ENCODE measurements at regions not wholly inside any gene's neighbourhood (a gene's known extent, or its start where the extent isn't known, plus 50 kb on each side); places are given as distances from the start of the nearest gene placed in this dataset.

GRCh38 chr2:228615496-228615895 is 434.0 kb upstream of the SPHKAP start:
- TF ChIP-seq, protein P1, sequence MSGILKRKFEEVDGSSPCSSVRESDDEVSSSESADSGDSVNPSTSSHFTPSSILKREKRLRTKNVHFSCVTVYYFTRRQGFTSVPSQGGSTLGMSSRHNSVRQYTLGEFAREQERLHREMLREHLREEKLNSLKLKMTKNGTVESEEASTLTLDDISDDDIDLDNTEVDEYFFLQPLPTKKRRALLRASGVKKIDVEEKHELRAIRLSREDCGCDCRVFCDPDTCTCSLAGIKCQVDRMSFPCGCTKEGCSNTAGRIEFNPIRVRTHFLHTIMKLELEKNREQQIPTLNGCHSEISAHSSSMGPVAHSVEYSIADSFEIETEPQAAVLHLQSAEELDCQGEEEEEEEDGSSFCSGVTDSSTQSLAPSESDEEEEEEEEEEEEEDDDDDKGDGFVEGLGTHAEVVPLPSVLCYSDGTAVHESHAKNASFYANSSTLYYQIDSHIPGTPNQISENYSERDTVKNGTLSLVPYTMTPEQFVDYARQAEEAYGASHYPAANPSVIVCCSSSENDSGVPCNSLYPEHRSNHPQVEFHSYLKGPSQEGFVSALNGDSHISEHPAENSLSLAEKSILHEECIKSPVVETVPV (CRISPR knock-in tag; IDR thresholded peaks at IDR 0.05): no peak
- TF ChIP-seq ZNF565 (CRISPR knock-in tag; conservative IDR thresholded peaks at IDR 0.05; ENCODE audit: low read depth) (no peak), ZFP30 (CRISPR knock-in tag; IDR thresholded peaks at IDR 0.05) (no peak), RARB (CRISPR knock-in tag; IDR thresholded peaks at IDR 0.05) (no peak), ZC3H10 (CRISPR knock-in tag; IDR thresholded peaks at IDR 0.05) (no peak), SNAI2 (CRISPR knock-in tag; IDR thresholded peaks at IDR 0.05) (no peak), ZNF70 (CRISPR knock-in tag; IDR thresholded peaks at IDR 0.05) (no peak)
- TF ChIP-seq, protein P2, sequence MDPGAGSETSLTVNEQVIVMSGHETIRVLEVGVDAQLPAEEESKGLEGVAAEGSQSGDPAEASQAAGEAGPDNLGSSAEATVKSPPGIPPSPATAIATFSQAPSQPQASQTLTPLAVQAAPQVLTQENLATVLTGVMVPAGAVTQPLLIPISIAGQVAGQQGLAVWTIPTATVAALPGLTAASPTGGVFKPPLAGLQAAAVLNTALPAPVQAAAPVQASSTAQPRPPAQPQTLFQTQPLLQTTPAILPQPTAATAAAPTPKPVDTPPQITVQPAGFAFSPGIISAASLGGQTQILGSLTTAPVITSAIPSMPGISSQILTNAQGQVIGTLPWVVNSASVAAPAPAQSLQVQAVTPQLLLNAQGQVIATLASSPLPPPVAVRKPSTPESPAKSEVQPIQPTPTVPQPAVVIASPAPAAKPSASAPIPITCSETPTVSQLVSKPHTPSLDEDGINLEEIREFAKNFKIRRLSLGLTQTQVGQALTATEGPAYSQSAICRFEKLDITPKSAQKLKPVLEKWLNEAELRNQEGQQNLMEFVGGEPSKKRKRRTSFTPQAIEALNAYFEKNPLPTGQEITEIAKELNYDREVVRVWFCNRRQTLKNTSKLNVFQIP (CRISPR knock-in tag; IDR thresholded peaks at IDR 0.05; ENCODE audit: borderline replicate concordance, low read depth): no peak
- TF ChIP-seq, protein P3, sequence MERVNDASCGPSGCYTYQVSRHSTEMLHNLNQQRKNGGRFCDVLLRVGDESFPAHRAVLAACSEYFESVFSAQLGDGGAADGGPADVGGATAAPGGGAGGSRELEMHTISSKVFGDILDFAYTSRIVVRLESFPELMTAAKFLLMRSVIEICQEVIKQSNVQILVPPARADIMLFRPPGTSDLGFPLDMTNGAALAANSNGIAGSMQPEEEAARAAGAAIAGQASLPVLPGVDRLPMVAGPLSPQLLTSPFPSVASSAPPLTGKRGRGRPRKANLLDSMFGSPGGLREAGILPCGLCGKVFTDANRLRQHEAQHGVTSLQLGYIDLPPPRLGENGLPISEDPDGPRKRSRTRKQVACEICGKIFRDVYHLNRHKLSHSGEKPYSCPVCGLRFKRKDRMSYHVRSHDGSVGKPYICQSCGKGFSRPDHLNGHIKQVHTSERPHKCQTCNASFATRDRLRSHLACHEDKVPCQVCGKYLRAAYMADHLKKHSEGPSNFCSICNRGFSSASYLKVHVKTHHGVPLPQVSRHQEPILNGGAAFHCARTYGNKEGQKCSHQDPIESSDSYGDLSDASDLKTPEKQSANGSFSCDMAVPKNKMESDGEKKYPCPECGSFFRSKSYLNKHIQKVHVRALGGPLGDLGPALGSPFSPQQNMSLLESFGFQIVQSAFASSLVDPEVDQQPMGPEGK (CRISPR knock-in tag; IDR thresholded peaks at IDR 0.05; ENCODE audit: borderline replicate concordance): no peak
- ATAC-seq: no peak

DNA sequence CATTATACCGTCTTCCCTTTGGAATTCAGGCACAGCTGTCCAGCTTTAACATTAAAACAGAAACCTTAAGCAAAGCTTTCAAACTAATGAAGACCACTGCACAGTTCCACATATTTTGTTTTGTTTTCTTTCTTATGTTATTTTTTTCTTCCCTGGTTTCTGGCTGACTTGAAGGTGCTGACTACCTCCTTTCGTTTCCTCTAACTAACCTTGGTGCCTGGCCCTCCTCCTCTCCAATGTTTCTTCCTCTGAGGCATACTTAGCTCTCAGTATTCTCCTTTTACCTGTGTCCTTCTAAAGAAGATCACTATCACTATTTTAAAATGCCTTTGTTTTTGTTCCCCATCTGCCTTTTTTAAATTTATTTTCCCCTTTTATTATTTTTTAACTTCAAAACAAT is 433.3 kb upstream of the SPHKAP start:
- ATAC-seq: no peak
- TF ChIP-seq ESRRG (CRISPR knock-in tag; IDR thresholded peaks at IDR 0.05): no peak
- TF ChIP-seq RARB (CRISPR knock-in tag; IDR thresholded peaks at IDR 0.05): no peak
- no peak for TF ChIP-seq ZNF565 (CRISPR knock-in tag; conservative IDR thresholded peaks at IDR 0.05; ENCODE audit: low read depth)
- no peak for TF ChIP-seq CSDC2 (CRISPR knock-in tag; IDR thresholded peaks at IDR 0.05)
- TF ChIP-seq, protein P3 (CRISPR knock-in tag; IDR thresholded peaks at IDR 0.05; ENCODE audit: borderline replicate concordance): no peak
- no peak for TF ChIP-seq OSR1 (CRISPR knock-in tag; IDR thresholded peaks at IDR 0.05)
- no peak for TF ChIP-seq TOX (CRISPR knock-in tag; IDR thresholded peaks at IDR 0.05; ENCODE audit: borderline replicate concordance)
- TF ChIP-seq ZNF8 (CRISPR knock-in tag; IDR thresholded peaks at IDR 0.05): no peak
- TF ChIP-seq GLIS3 (CRISPR knock-in tag; IDR thresholded peaks at IDR 0.05): no peak
- no peak for TF ChIP-seq ISL1 (CRISPR knock-in tag; IDR thresholded peaks at IDR 0.05)
- TF ChIP-seq, protein P4, sequence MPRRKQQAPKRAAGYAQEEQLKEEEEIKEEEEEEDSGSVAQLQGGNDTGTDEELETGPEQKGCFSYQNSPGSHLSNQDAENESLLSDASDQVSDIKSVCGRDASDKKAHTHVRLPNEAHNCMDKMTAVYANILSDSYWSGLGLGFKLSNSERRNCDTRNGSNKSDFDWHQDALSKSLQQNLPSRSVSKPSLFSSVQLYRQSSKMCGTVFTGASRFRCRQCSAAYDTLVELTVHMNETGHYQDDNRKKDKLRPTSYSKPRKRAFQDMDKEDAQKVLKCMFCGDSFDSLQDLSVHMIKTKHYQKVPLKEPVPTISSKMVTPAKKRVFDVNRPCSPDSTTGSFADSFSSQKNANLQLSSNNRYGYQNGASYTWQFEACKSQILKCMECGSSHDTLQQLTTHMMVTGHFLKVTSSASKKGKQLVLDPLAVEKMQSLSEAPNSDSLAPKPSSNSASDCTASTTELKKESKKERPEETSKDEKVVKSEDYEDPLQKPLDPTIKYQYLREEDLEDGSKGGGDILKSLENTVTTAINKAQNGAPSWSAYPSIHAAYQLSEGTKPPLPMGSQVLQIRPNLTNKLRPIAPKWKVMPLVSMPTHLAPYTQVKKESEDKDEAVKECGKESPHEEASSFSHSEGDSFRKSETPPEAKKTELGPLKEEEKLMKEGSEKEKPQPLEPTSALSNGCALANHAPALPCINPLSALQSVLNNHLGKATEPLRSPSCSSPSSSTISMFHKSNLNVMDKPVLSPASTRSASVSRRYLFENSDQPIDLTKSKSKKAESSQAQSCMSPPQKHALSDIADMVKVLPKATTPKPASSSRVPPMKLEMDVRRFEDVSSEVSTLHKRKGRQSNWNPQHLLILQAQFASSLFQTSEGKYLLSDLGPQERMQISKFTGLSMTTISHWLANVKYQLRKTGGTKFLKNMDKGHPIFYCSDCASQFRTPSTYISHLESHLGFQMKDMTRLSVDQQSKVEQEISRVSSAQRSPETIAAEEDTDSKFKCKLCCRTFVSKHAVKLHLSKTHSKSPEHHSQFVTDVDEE (CRISPR knock-in tag; IDR thresholded peaks at IDR 0.05): no peak

GRCh38 chr2:228613133-228613850 is 431.8 kb upstream of the SPHKAP start:
- peak; percentile 83 for ATAC-seq
- TF ChIP-seq, protein P1 (CRISPR knock-in tag; IDR thresholded peaks at IDR 0.05): no peak
- TF ChIP-seq ZFP30 (CRISPR knock-in tag; IDR thresholded peaks at IDR 0.05): no peak
- no peak for TF ChIP-seq ZNF70 (CRISPR knock-in tag; IDR thresholded peaks at IDR 0.05)
- TF ChIP-seq TOX (CRISPR knock-in tag; IDR thresholded peaks at IDR 0.05; ENCODE audit: borderline replicate concordance): no peak; the same call in 1 of the 2 replicates
- TF ChIP-seq ZC3H10 (CRISPR knock-in tag; IDR thresholded peaks at IDR 0.05): no peak
- TF ChIP-seq ESRRG (CRISPR knock-in tag; IDR thresholded peaks at IDR 0.05): no peak
- TF ChIP-seq BACH2 (CRISPR knock-in tag; IDR thresholded peaks at IDR 0.05; ENCODE audit: borderline replicate concordance): no peak
- no peak for TF ChIP-seq ZNF8 (CRISPR knock-in tag; IDR thresholded peaks at IDR 0.05)
- TF ChIP-seq PPARA (CRISPR knock-in tag; IDR thresholded peaks at IDR 0.05; ENCODE audit: borderline replicate concordance): no peak
- TF ChIP-seq CSDC2 (CRISPR knock-in tag; IDR thresholded peaks at IDR 0.05): no peak
- TF ChIP-seq ZNF565 (CRISPR knock-in tag; conservative IDR thresholded peaks at IDR 0.05; ENCODE audit: low read depth): no peak
- no peak for TF ChIP-seq ISL1 (CRISPR knock-in tag; IDR thresholded peaks at IDR 0.05)
- no peak for TF ChIP-seq GLIS3 (CRISPR knock-in tag; IDR thresholded peaks at IDR 0.05)
- no peak for TF ChIP-seq SNAI2 (CRISPR knock-in tag; IDR thresholded peaks at IDR 0.05)
- TF ChIP-seq TCF4 (CRISPR knock-in tag; IDR thresholded peaks at IDR 0.05; ENCODE audit: borderline replicate concordance): no peak
- TF ChIP-seq, protein P3 (CRISPR knock-in tag; IDR thresholded peaks at IDR 0.05; ENCODE audit: borderline replicate concordance): no peak
- TF ChIP-seq RARB (CRISPR knock-in tag; IDR thresholded peaks at IDR 0.05): no peak

Measured in SK-N-SH treated with all-trans-retinoic acid at 6 μM for 48 hours (cell line).